HCT116 (cell line): ENCODE measurements at regions not wholly inside any gene's neighbourhood (a gene's known extent, or its start where the extent isn't known, plus 50 kb on each side); places are given as distances from the start of the nearest gene placed in this dataset.

Experiments
- ATAC-seq: fragments of 200-7000 bp; cut with Tn5 transposase; 2 replicates; pipeline ENCODE4 v1.9.1; 2020; ENCODE audit warnings: mild to moderate bottlenecking, moderate library complexity
- BruUV-seq: library from RNA; stranded (reverse); fragments of 400-500 nt; replicated peaks from 2 replicates; lab custom pipeline; 2021; lab: Mats Ljungman, UMichigan
- CTCF ChIA-PET: fragments of 300-600 bp; sonication (Branson Sonifier 250); formaldehyde crosslinking; loops from one replicate; lab custom pipeline; 2021; ENCODE audit warnings: antibody characterized with exemption; lab: Charles Lee
- POLR2A ChIA-PET: fragments of 300-600, 350-600 bp; sonication (Branson Sonifier 250); formaldehyde crosslinking; loops from one replicate; lab custom pipeline; 2021; ENCODE audit warnings: antibody characterized with exemption; lab: Charles Lee
- RAD21 ChIA-PET, 2 experiments: fragments of 300-600 bp; sonication (Branson Sonifier 250); formaldehyde crosslinking; loops; one replicate each; lab custom pipeline; 2023; ENCODE audit warnings: low total read pairs in 2 of 2; ENCODE audit not compliant: uncharacterized antibody in 2 of 2, unreplicated experiment in 2 of 2, low non-redundant PET in 1 of 2; lab: Charles Lee
- DNase-seq: peaks from one replicate; pipeline ENCODE4 v3.0.0-alpha.2; 2010; ENCODE audit warnings: low read depth, low spot score
- H2AFZ ChIP-seq: fragments of 200-600 bp; shearing (Covaris generic), sonication (generic); 2 replicates; pipeline ENCODE4 v1.6.1; 2017; ENCODE audit warnings: low read depth, mixed run types, mixed read lengths, antibody characterized with exemption, low read length; ENCODE audit not compliant: poor library complexity, severe bottlenecking
- H3K27ac ChIP-seq: 2 replicates; pipeline ENCODE4 v1.5.1; 2012; ENCODE audit warnings: low read depth, low read length
- H3K27me3 ChIP-seq: fragments of 200-600 bp; sonication (generic); 2 replicates; pipeline ENCODE4 v1.6.1; 2016; ENCODE audit warnings: mixed run types, low read length, mixed read lengths; ENCODE audit not compliant: insufficient read depth
- H3K36me3 ChIP-seq, 2 experiments: fragments of 200-500 bp in 1 of 2; fragments of 200-600 bp in 1 of 2; sonication (Bioruptor generic) in 1 of 2; sonication (generic) in 1 of 2; 2 replicates each; pipeline versions ENCODE4 v1.5.1 to v1.6.1; 2014 to 2016; ENCODE audit warnings: low read length in 2 of 2, inconsistent platforms in 1 of 2, mixed read lengths in 1 of 2, mixed run types in 1 of 2; ENCODE audit not compliant: insufficient read depth in 2 of 2, control insufficient read depth in 1 of 2
- H3K4me1 ChIP-seq, 2 experiments: fragments of 200-600 bp in 1 of 2; sonication (generic) in 1 of 2; 2 replicates each; pipeline versions ENCODE4 v1.5.1 to v1.6.1; 2012 to 2017; ENCODE audit warnings: low read length in 2 of 2, inconsistent platforms in 1 of 2, mild to moderate bottlenecking in 1 of 2, mixed read lengths in 1 of 2, mixed run types in 1 of 2, moderate library complexity in 1 of 2; ENCODE audit not compliant: insufficient read depth in 2 of 2, control insufficient read depth in 1 of 2
- H3K4me2 ChIP-seq: fragments of 200-600 bp; sonication (generic); 2 replicates; pipeline ENCODE4 v1.6.1; 2017; ENCODE audit warnings: mixed run types, low read length, mixed read lengths
- H3K4me3 ChIP-seq, 2 experiments: fragments of 200-600 bp in 1 of 2; sonication (generic) in 1 of 2; replicated peaks in 1 of 2; 2 replicates each; pipeline ENCODE4 v1.5.1; 2011 to 2016; ENCODE audit warnings: low read length in 2 of 2, control low read depth in 1 of 2, low read depth in 1 of 2, mild to moderate bottlenecking in 1 of 2, mixed read lengths in 1 of 2, mixed run types in 1 of 2
- H3K79me2 ChIP-seq: fragments of 200-600 bp; sonication (generic); 2 replicates; pipeline ENCODE4 v1.6.1; 2017; ENCODE audit warnings: mild to moderate bottlenecking, mixed run types, low read length, moderate library complexity, mixed read lengths; ENCODE audit not compliant: insufficient read depth
- H3K9ac ChIP-seq: fragments of 200-600 bp; sonication (generic); 2 replicates; pipeline ENCODE4 v1.6.1; 2016; ENCODE audit warnings: low read length, mixed read lengths
- H3K9me2 ChIP-seq: fragments of 200-600 bp; sonication (generic), shearing (Covaris generic); 2 replicates; pipeline ENCODE4 v1.6.1; 2017; ENCODE audit warnings: mixed run types, mild to moderate bottlenecking, moderate library complexity; ENCODE audit not compliant: insufficient read depth
- H3K9me3 ChIP-seq, 2 experiments: fragments of 200-500 bp in 1 of 2; fragments of 200-600 bp in 1 of 2; sonication (Bioruptor generic) in 1 of 2; sonication (generic) in 1 of 2; 2 replicates each; pipeline ENCODE4 v1.6.1; 2014 to 2017; ENCODE audit warnings: low read length in 2 of 2, mixed read lengths in 2 of 2, inconsistent platforms in 1 of 2, low read depth in 1 of 2, mild to moderate bottlenecking in 1 of 2, mixed run types in 1 of 2, moderate library complexity in 1 of 2; ENCODE audit not compliant: control insufficient read depth in 1 of 2, insufficient read depth in 1 of 2
- H4K20me1 ChIP-seq: fragments of 200-600 bp; sonication (generic), shearing (Covaris generic); 2 replicates; pipeline ENCODE4 v1.6.1; 2017; ENCODE audit warnings: mixed run types, mild to moderate bottlenecking, moderate library complexity; ENCODE audit not compliant: insufficient read depth
- ATF3 ChIP-seq: IDR thresholded peaks from 2 replicates; pipeline ENCODE4 v1.6.1; 2012
- CBX3 ChIP-seq: IDR thresholded peaks from 2 replicates; pipeline ENCODE4 v1.6.1; 2012; ENCODE audit warnings: low read depth
- CTCF ChIP-seq, 3 experiments: fragments of 200-600 bp in 1 of 3; sonication (generic) in 1 of 3; IDR thresholded peaks in 2 of 3; conservative IDR thresholded peaks in 1 of 3; 2 replicates each; pipeline ENCODE4 v1.5.1; 2012 to 2017; ENCODE audit warnings: low read depth in 2 of 3, low read length in 2 of 3, antibody characterized with exemption in 1 of 3, borderline replicate concordance in 1 of 3, control low read depth in 1 of 3, mild to moderate bottlenecking in 1 of 3, mixed read lengths in 1 of 3, mixed run types in 1 of 3, moderate library complexity in 1 of 3; ENCODE audit not compliant: insufficient read depth in 1 of 3
- EGR1 ChIP-seq: IDR thresholded peaks from 2 replicates; pipeline ENCODE4 v1.6.1; 2012; ENCODE audit warnings: low read depth
- ELF1 ChIP-seq: IDR thresholded peaks from 2 replicates; pipeline ENCODE4 v1.6.1; 2012; ENCODE audit warnings: low read depth, borderline replicate concordance
- EZH2 ChIP-seq: fragments of 200-600 bp; sonication (generic); IDR thresholded peaks from 2 replicates; pipeline ENCODE4 v1.6.1; 2017; ENCODE audit warnings: antibody characterized with exemption, mixed run types
- FOSL1 ChIP-seq: IDR thresholded peaks from 2 replicates; pipeline ENCODE4 v1.6.1; 2012; ENCODE audit warnings: low read depth
- JUND ChIP-seq: IDR thresholded peaks from 2 replicates; pipeline ENCODE4 v1.6.1; 2012
- MAX ChIP-seq: IDR thresholded peaks from 2 replicates; pipeline ENCODE4 v1.6.1; 2012
- POLR2A ChIP-seq: IDR thresholded peaks from 2 replicates; pipeline ENCODE4 v1.7.0; 2011; ENCODE audit warnings: borderline replicate concordance; ENCODE audit not compliant: insufficient read depth, insufficient read length; ENCODE audit errors: extremely low read depth
- RAD21 ChIP-seq: IDR thresholded peaks from 2 replicates; pipeline ENCODE4 v1.6.1; 2012; ENCODE audit warnings: low read depth, mild to moderate bottlenecking
- SP1 ChIP-seq: IDR thresholded peaks from 2 replicates; pipeline ENCODE4 v1.6.1; 2012; ENCODE audit warnings: low read depth
- SRF ChIP-seq: IDR thresholded peaks from 2 replicates; pipeline ENCODE4 v1.6.1; 2012; ENCODE audit warnings: low read depth
- TCF7L2 ChIP-seq: IDR thresholded peaks from 2 replicates; pipeline ENCODE4 v1.7.0; 2011; ENCODE audit warnings: borderline replicate concordance, inconsistent platforms; ENCODE audit not compliant: insufficient read depth, insufficient read length; ENCODE audit errors: extremely low read depth
- ZFX ChIP-seq: fragments of 450-650 bp; IDR thresholded peaks from 2 replicates; pipeline ENCODE4 v1.6.1; 2017
- ZNF274 ChIP-seq: fragments of 200-500 bp; sonication (Bioruptor generic); IDR thresholded peaks from 2 replicates; pipeline ENCODE4 v1.6.1; 2014; ENCODE audit warnings: mild to moderate bottlenecking, low read depth, low read length, inconsistent platforms
- intact Hi-C: fragments of 100-400 bp; cut with micrococcal nuclease; formaldehyde crosslinking; loops from 2 replicates; pipeline ENCODE4 v1.10.0; 2022
- TF ChIP-seq, protein P1 (sequence below): IDR thresholded peaks from 2 replicates; pipeline ENCODE4 v1.6.1; 2012; ENCODE audit warnings: low read depth

DNA sequence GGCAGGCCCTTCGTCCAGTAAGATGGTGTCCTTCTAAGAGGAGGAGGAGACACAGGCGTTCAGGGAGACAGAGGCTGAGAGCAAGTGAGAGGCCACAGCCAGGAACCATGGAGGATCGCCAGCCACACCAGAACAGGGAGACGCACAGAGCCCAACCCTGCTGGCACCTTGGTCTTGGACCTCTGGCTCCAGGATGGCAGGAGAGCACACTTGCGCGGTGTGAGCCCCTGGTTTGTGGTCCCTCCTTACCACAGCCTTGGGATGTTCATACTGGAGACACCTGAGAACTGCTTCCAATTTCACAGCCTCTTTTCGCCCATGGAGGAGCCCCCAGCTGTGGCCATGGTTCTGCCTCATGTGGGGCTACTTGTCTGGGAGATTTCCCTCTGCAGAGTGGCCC, 222.4 kb downstream of the DLL1 start:
- no peaks in the 10 kb centered on the region for H3K79me2 ChIP-seq
- H2AFZ ChIP-seq, result no peak overlapping the region
- H3K36me3 ChIP-seq, result no peaks in the 10 kb centered on the region
- RAD21 ChIA-PET, result no interaction called here
- H3K4me1 ChIP-seq, result no peaks in the 10 kb centered on the region
- no peak overlapping the region for H3K27ac ChIP-seq
- H3K4me3 ChIP-seq, result no peak overlapping the region
- no peaks in the 10 kb centered on the region for H4K20me1 ChIP-seq
- no peaks in the 10 kb centered on the region for H3K27me3 ChIP-seq
- DNase-seq, result no peak
- CTCF ChIA-PET, result no interaction called here
- H3K9me3 ChIP-seq, result peaks cover 0 to 5% of the 10 kb centered on the region in 2 experiments; a peak in 1 of 4 replicates
- BruUV-seq, result no TSS peak
- ATAC-seq, result no peak
- TF ChIP-seq MAX, result no peak
- POLR2A ChIA-PET, result no interaction called here
- no peak overlapping the region for H3K4me2 ChIP-seq
- intact Hi-C loops, result no loop called here
- no peak overlapping the region for H3K9ac ChIP-seq
- H3K9me2 ChIP-seq, result no peaks in the 10 kb centered on the region

DNA sequence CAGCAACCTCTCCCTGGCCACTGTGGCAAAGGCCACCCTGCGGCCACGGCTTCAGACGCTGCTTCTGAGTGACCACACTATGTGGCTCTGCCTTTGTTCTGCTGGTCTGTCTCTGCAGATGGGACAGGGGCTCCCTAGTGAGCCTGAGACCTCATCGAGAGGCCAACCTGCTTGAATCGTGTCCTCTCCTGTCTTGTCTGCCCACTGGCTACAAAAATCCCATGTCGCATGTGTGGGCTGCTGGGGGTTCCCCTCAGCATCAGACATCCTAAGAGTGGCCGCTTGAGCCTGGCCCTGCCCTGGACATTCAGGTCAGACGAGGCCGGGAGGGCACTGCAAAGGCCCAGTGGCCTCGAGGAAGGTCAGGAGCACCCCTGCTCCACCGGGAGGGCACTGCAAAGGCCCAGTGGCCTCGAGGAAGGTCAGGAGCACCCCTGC, 222.9 kb downstream of the DLL1 start:
- Histone ChIP-seq H3K9ac (no peak overlapping the region), H3K4me3 (no peak overlapping the region)
- CTCF ChIA-PET, result no interaction called here
- TF ChIP-seq SRF (no peak), EGR1 (no peak), ELF1 (no peak), SP1 (no peak), MAX (no peak), EZH2 (no peak), ZNF274 (no peak), TCF7L2 (no peak), RAD21 (no peak), POLR2A (no peak), JUND (no peak), CBX3 (no peak), ZFX (no peak), FOSL1 (no peak), ATF3 (no peak), CTCF (IDR thresholded peaks at IDR 0.05 in 2 of 3, conservative IDR thresholded peaks at IDR 0.05 in 1 of 3; ENCODE audit: borderline replicate concordance in 1 of 3, insufficient read depth in 1 of 3, low read depth in 2 of 3, low read length in 2 of 3) (no peak)
- TF ChIP-seq, protein P1, sequence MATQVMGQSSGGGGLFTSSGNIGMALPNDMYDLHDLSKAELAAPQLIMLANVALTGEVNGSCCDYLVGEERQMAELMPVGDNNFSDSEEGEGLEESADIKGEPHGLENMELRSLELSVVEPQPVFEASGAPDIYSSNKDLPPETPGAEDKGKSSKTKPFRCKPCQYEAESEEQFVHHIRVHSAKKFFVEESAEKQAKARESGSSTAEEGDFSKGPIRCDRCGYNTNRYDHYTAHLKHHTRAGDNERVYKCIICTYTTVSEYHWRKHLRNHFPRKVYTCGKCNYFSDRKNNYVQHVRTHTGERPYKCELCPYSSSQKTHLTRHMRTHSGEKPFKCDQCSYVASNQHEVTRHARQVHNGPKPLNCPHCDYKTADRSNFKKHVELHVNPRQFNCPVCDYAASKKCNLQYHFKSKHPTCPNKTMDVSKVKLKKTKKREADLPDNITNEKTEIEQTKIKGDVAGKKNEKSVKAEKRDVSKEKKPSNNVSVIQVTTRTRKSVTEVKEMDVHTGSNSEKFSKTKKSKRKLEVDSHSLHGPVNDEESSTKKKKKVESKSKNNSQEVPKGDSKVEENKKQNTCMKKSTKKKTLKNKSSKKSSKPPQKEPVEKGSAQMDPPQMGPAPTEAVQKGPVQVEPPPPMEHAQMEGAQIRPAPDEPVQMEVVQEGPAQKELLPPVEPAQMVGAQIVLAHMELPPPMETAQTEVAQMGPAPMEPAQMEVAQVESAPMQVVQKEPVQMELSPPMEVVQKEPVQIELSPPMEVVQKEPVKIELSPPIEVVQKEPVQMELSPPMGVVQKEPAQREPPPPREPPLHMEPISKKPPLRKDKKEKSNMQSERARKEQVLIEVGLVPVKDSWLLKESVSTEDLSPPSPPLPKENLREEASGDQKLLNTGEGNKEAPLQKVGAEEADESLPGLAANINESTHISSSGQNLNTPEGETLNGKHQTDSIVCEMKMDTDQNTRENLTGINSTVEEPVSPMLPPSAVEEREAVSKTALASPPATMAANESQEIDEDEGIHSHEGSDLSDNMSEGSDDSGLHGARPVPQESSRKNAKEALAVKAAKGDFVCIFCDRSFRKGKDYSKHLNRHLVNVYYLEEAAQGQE, result no peak

More for the DNA sequence above, 222.9 kb downstream of the DLL1 start:
- Histone ChIP-seq H4K20me1 (no peaks in the 10 kb centered on the region), H3K9me3 (peaks cover 0 to 5% of the 10 kb centered on the region in 2 experiments; a peak in 1 of 4 replicates), H2AFZ (no peak overlapping the region), H3K36me3 (no peaks in the 10 kb centered on the region), H3K4me2 (no peak overlapping the region), H3K27me3 (no peaks in the 10 kb centered on the region), H3K79me2 (no peaks in the 10 kb centered on the region), H3K4me1 (no peaks in the 10 kb centered on the region), H3K9me2 (no peaks in the 10 kb centered on the region), H3K27ac (no peak overlapping the region)
- intact Hi-C loops, result no loop called here
- ChIA-PET RAD21 (no interaction called here), POLR2A (no interaction called here)
- no peak for ATAC-seq
- no TSS peak for BruUV-seq
- DNase-seq, result no peak
